ENCODE measurements at regions not wholly inside any gene's neighbourhood (a gene's known extent, or its start where the extent isn't known, plus 50 kb on each side); places are given as distances from the start of the nearest gene placed in this dataset.

- TF ChIP-seq GATA2 (IDR thresholded peaks at IDR 0.05; ENCODE audit: low read depth, low read length) = no peak
- no peak for TF ChIP-seq GATA3 (IDR thresholded peaks at IDR 0.05; ENCODE audit: low read depth, low read length)
These were observed 79.8 kb upstream of the CHD6 start for GRCh38 chr20:41697861-41698559.

Measured in SH-SY5Y (cell line).